Stimulated activated naive CD4-positive, alpha-beta T cell (primary cell): ENCODE measurements at regions not wholly inside any gene's neighbourhood (a gene's known extent, or its start where the extent isn't known, plus 50 kb on each side); places are given as distances from the start of the nearest gene placed in this dataset.

Experiments used
- DNase-seq, 6 experiments: peaks; one replicate each; lab custom pipeline; 2025; lab: John Stamatoyannopoulos, UW

- DNase-seq, result no peak
Measured at GRCh38 chr14:32004300-32004699, 72.8 kb upstream of the ARHGAP5 start.

DNA sequence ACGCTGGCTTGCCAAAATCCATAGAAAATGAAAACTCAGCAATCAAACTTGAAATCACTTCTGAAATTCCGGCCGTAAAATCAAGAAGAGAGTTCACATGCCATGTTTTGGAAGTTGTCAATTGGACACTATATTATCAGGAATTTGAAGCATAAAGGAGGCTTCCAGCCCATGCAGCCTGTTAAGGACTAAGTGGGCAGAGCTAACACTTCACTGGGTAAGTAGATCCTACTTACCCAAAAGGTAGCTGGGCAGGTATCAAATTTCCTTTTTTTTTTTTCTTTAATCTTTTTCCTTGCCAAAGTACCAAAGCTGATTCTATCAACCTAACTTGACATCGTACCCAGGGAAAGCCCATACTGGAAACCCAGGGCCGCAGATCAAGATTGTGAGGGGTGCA lies 71.5 kb upstream of the ARHGAP5 start:
- DNase-seq, result no peak

GRCh38 chr14:32006263-32007110 lies 70.6 kb upstream of the ARHGAP5 start:
- DNase-seq, result no peak

DNA sequence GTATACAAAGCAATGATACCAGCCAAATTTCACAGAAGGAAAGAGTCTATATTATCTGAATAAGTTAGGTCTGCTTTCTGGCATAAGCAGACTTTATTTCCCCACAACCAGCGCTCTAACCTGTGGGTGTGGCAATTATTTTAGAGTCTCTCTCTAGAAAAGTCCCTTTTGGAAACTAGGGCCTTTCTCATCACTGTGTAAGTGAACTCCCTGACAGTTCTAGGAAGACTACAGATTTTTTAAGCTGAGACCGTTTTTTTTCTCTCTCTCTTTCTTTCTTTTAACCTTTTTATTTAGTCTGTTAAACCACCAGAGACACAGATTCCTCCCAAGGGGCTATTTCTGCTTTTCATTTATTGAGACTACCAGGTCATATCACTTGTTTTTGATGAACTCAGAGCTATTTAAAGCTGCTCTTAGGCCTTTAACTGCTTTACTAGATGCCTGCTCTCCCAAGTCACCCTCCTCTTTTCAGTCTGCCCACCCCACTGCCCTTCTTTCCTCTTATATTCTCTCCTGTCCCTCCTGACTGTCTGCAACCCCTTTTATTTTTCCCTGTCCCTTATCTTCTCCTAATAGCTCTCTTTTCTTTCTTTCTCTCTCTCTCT lies 69.2 kb upstream of the ARHGAP5 start:
- DNase-seq, result no peak

- no peak for DNase-seq
Measured at GRCh38 chr14:32008602-32009193, 68.4 kb upstream of the ARHGAP5 start.

GRCh38 chr14:32009221-32009975 lies 67.7 kb upstream of the ARHGAP5 start:
- no peak for DNase-seq

DNA sequence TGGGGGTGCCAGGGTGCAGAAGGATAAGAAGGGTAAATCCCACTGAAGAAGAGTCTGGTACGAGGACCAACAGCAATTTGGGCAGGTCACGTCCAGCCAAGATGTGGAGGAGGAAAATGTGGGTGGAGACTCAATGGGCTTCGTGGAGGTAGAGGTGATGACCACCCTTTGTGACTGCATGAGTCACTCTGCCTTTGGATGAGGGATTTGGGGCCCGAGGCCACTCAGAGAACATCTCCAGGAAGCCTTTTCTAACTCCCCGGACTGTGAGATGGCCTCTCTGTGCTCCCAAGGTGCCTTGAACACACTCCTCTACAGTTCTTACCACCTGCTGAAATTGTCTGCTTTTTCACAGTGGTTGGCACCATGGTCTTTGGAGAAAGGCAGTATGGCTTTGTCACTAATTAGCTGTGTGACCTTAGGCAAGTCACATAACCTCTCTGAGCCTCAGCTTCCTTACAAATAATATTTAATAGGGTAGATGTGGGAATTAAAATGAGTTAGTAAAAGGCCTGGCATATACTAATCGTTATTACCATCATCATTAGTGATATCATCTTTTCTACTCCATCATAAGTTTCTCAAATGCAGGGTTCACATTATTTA lies 67.0 kb upstream of the ARHGAP5 start:
- DNase-seq, result no peak

GRCh38 chr14:32010604-32011125 lies 66.4 kb upstream of the ARHGAP5 start:
- no peak for DNase-seq

DNA sequence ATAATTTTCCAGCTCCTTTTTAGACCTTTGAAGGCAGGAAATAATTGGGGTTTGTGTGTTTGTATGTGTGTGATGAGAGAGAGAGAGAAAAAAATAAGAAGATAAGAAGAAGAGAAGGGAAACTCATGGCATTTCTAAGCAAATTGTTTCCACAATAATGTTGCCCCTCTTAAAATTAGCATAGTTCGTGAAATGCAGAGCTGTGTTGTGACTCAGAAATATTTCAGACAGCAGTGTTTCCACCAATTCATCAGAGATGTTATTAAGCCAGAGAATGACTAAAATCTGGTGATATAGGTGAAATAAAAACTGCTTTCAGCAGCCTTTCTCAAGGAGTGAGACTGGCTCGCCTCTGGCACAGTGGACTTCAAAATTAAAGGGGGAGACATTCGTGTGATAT lies 65.9 kb upstream of the ARHGAP5 start:
- DNase-seq, result no peak

DNA sequence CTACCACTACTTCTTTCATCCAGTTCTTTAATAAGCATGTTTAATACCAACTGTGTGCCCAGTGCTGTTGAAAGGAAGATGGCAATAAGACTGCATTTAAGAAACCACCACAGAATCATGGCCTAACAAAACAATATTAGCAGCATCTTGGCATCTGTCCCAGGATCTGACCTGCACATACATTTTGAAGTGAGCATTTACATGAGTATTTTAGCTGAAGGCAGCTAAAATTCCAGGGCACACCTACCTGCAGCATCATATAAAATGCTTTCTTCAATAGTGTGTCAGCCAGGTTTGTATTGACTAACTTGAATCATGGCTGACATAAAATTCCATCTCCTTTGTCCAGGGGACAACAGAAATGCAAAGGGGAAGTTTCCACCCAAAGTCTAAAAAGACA lies 65.0 kb upstream of the ARHGAP5 start:
- no peak for DNase-seq

- DNase-seq, result no peak
Measured at GRCh38 chr14:32012571-32012970, 64.5 kb upstream of the ARHGAP5 start.

DNA sequence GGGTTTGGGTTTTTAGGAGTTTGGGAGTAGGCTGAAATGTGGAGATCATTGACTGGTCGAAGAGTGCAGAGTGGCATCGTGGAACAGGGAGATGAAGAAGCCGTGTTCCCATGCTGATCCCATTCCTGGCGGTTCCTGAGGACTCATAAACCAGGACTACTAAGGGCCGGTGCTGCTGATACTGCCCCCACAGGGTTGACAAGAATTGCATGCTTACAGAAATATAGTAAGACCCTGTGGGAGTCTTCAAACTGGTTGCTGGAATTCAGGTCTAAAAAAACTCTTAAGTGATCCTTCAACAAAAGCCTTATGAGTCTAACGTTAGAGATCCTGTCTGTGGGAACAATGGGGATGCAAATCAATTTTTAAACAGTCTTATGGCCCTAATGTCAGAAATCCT lies 64.0 kb upstream of the ARHGAP5 start:
- DNase-seq, result no peak

DNA sequence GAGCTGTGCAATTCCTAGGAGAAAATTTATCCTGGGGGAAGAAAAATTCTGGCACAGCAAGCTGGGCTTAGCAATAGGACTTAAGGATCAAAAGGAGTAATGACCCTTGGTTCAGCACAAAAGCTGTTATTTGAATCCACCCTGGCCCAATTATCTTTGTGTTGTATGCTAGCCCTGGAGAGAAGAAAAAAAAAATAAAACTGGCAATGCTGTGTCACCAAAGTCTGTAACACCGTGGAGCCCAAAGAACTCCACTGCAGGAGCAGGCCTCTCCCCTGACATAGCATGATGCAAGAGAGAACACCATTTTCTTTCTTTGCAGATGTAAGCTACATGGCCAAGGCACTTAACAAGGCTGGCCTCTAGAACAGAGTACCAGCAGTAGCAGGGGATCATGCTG lies 63.0 kb upstream of the ARHGAP5 start:
- DNase-seq, result no peak

DNA sequence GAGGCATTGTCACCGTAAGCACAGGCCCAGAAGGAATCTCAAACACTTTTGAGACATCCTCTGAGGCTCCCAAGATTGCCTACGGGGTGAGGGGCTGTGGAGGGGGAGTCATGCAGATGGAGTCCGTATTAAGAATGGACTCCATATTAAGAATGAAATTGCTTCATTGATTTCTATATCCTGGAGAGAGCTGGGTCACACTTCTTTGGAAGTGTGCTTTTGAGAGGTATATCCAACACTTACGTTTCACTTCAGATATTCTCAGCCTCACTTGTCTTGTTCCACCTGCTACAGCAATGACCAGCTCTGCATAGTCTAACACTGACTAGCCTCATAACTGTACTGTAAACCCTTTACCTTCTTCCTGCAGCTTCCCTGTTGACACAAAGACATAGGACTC lies 62.6 kb upstream of the ARHGAP5 start:
- DNase-seq, result no peak

DNA sequence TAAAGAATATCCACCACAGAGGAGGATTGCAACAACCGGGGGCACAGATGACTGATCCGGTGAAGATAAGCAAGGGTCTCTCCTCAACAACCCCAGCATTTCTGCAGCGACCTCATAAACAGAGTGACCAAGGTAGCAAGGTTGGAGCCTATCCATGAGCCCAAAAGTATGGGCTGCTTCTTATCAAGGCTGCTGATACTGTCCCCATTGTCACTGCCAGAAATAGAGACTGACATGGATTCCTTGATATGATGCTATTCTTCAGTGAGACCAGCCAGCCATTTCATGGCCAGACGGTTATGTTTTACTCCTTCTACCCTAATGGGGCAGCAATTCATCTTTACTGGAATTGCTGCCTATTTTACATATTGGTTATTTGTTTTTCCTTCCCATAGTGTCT lies 61.9 kb upstream of the ARHGAP5 start:
- DNase-seq, result no peak

- no peak for DNase-seq
Measured at GRCh38 chr14:32017587-32017986, 59.5 kb upstream of the ARHGAP5 start.

GRCh38 chr14:32018391-32019092 lies 58.6 kb upstream of the ARHGAP5 start:
- DNase-seq, result no peak

DNA sequence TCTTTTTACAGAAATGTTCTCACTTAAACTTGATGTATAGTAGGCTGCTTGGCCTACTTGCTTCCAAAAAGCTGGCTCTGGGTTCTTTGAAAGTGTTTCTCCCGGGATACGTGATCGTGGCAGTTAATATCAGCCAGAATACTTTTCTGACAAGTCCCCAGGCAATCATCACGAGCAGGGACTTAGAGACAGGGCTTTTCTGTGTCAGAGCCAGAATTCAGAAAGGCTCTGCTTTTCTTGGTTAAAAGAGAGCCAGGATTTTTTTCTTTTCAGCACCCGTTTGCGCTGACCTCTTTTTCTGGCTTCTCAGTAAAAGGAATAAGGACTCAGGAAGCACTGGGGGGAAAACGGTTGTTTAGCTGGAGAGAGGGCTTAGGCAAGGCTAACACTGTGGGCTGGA lies 57.8 kb upstream of the ARHGAP5 start:
- no peak for DNase-seq

DNA sequence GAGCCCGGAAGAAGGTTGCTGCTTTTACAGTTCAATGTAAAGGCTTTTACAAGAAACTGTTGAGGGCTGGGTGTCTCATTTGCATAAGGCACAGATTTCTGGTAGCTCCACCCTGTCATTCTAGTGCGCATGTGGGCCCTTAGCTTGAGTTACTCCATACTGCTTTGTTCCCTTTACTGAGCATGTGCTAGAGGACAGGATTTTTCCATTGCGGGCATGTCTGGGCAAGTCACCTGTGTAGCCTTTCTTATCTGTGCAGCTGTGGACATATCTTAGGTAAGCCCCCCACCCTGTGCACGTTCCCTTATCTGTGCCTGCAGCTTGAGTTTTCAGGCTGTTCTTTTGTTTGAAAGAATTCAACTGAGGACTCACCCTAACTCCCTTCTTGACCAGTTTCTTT lies 56.2 kb upstream of the ARHGAP5 start:
- DNase-seq, result no peak

- no peak for DNase-seq
Measured at GRCh38 chr14:32021341-32021740, 55.8 kb upstream of the ARHGAP5 start.

DNA sequence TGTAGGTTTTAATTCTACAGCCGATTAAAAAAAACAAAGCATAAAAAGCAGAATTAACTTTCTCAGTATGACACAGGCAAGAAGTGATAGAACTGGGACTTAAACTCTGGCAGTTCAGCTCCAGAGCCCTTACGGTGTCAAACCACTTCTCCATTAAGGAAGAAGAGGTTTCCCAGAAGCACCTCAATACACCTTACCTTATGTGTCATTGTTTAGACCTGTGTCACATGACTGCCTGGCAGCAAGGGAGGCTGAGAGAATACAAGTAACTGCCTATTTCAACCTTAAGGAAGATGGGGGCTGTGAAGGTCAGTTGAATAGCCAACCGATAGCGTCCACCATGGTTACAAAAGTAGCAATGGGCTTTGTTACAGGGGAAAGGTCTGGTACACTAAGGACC lies 54.6 kb upstream of the ARHGAP5 start:
- no peak for DNase-seq
